Liver (tissue), 3 donors: ENCODE measurements at regions not wholly inside any gene's neighbourhood (a gene's known extent, or its start where the extent isn't known, plus 50 kb on each side); places are given as distances from the start of the nearest gene placed in this dataset.

Experiments used
- EGR1 ChIP-seq, 2 donors: IDR thresholded peaks; 2 replicates each; pipeline ENCODE4 v1.6.1; 2016 to 2018; ENCODE audit warnings: antibody characterized with exemption in 2 of 2, low read depth in 2 of 2
- GABPA ChIP-seq, 2 donors: IDR thresholded peaks in 1 of 2; conservative IDR thresholded peaks in 1 of 2; 2 replicates each; pipeline ENCODE4 v1.6.1; 2016; ENCODE audit warnings: antibody characterized with exemption in 2 of 2, mild to moderate bottlenecking in 1 of 2, moderate library complexity in 1 of 2
- HNF4A ChIP-seq, 2 donors: conservative IDR thresholded peaks; 2 replicates each; pipeline ENCODE4 v1.6.1; 2016; ENCODE audit warnings: antibody characterized with exemption in 2 of 2, mild to moderate bottlenecking in 2 of 2
- JUND ChIP-seq, 2 donors: IDR thresholded peaks; 2 replicates each; pipeline ENCODE4 v1.6.1; 2016; ENCODE audit warnings: antibody characterized with exemption in 2 of 2
- NR2F2 ChIP-seq: IDR thresholded peaks from 2 replicates; pipeline ENCODE4 v1.6.1; 2016; ENCODE audit warnings: antibody characterized with exemption
- RAD21 ChIP-seq, 2 donors: IDR thresholded peaks; 2 replicates each; pipeline ENCODE4 v1.6.1; 2016; ENCODE audit warnings: antibody characterized with exemption in 2 of 2, mild to moderate bottlenecking in 2 of 2
- SP1 ChIP-seq: IDR thresholded peaks from 2 replicates; pipeline ENCODE4 v1.6.1; 2018; ENCODE audit warnings: antibody characterized with exemption, mild to moderate bottlenecking
- TAF1 ChIP-seq: conservative IDR thresholded peaks from 2 replicates; pipeline ENCODE4 v1.6.1; 2016; ENCODE audit warnings: antibody characterized with exemption, mild to moderate bottlenecking
- YY1 ChIP-seq: IDR thresholded peaks from 2 replicates; pipeline ENCODE4 v1.6.1; 2016; ENCODE audit warnings: antibody characterized with exemption, mild to moderate bottlenecking
- ZBTB33 ChIP-seq: IDR thresholded peaks from 2 replicates; pipeline ENCODE4 v1.6.1; 2016; ENCODE audit warnings: antibody characterized with exemption
- TF ChIP-seq, protein P1 (sequence below): fragments of 150-350 bp; IDR thresholded peaks from 2 replicates; pipeline ENCODE4 v1.5.1; 2017; ENCODE audit warnings: improper control_type of control experiment, low read depth, low read length; ENCODE audit not compliant: missing input control
- TF ChIP-seq, protein P2 (sequence below): IDR thresholded peaks from 2 replicates; pipeline ENCODE4 v1.6.1; 2016; ENCODE audit warnings: antibody characterized with exemption
- TF ChIP-seq, protein P3 (sequence below): IDR thresholded peaks from 2 replicates; pipeline ENCODE4 v1.6.1; 2016; ENCODE audit warnings: antibody characterized with exemption
- TF ChIP-seq, protein P4 (sequence below): IDR thresholded peaks from 2 replicates; pipeline ENCODE4 v1.6.1; 2016; ENCODE audit warnings: antibody characterized with exemption, mild to moderate bottlenecking
- donor health status: healthy.
- donor health status: healthy.

- TF ChIP-seq, protein P1, sequence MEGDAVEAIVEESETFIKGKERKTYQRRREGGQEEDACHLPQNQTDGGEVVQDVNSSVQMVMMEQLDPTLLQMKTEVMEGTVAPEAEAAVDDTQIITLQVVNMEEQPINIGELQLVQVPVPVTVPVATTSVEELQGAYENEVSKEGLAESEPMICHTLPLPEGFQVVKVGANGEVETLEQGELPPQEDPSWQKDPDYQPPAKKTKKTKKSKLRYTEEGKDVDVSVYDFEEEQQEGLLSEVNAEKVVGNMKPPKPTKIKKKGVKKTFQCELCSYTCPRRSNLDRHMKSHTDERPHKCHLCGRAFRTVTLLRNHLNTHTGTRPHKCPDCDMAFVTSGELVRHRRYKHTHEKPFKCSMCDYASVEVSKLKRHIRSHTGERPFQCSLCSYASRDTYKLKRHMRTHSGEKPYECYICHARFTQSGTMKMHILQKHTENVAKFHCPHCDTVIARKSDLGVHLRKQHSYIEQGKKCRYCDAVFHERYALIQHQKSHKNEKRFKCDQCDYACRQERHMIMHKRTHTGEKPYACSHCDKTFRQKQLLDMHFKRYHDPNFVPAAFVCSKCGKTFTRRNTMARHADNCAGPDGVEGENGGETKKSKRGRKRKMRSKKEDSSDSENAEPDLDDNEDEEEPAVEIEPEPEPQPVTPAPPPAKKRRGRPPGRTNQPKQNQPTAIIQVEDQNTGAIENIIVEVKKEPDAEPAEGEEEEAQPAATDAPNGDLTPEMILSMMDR = no peak
- TF ChIP-seq, protein P2, sequence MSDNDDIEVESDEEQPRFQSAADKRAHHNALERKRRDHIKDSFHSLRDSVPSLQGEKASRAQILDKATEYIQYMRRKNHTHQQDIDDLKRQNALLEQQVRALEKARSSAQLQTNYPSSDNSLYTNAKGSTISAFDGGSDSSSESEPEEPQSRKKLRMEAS = no peak
- TF ChIP-seq TAF1 = no peak
- TF ChIP-seq SP1 = no peak
- TF ChIP-seq, protein P3, sequence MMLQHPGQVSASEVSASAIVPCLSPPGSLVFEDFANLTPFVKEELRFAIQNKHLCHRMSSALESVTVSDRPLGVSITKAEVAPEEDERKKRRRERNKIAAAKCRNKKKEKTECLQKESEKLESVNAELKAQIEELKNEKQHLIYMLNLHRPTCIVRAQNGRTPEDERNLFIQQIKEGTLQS = no peak
- no peak for TF ChIP-seq HNF4A (conservative IDR thresholded peaks at IDR 0.05)
- no peak for TF ChIP-seq JUND (IDR thresholded peaks at IDR 0.05)
- TF ChIP-seq YY1 = no peak
- TF ChIP-seq GABPA (IDR thresholded peaks at IDR 0.05 in 1 of 2, conservative IDR thresholded peaks at IDR 0.05 in 1 of 2) = no peak
- no peak for TF ChIP-seq EGR1 (IDR thresholded peaks at IDR 0.05; ENCODE audit: low read depth in 2 of 2)
- no peak for TF ChIP-seq RAD21 (IDR thresholded peaks at IDR 0.05)
- TF ChIP-seq, protein P4, sequence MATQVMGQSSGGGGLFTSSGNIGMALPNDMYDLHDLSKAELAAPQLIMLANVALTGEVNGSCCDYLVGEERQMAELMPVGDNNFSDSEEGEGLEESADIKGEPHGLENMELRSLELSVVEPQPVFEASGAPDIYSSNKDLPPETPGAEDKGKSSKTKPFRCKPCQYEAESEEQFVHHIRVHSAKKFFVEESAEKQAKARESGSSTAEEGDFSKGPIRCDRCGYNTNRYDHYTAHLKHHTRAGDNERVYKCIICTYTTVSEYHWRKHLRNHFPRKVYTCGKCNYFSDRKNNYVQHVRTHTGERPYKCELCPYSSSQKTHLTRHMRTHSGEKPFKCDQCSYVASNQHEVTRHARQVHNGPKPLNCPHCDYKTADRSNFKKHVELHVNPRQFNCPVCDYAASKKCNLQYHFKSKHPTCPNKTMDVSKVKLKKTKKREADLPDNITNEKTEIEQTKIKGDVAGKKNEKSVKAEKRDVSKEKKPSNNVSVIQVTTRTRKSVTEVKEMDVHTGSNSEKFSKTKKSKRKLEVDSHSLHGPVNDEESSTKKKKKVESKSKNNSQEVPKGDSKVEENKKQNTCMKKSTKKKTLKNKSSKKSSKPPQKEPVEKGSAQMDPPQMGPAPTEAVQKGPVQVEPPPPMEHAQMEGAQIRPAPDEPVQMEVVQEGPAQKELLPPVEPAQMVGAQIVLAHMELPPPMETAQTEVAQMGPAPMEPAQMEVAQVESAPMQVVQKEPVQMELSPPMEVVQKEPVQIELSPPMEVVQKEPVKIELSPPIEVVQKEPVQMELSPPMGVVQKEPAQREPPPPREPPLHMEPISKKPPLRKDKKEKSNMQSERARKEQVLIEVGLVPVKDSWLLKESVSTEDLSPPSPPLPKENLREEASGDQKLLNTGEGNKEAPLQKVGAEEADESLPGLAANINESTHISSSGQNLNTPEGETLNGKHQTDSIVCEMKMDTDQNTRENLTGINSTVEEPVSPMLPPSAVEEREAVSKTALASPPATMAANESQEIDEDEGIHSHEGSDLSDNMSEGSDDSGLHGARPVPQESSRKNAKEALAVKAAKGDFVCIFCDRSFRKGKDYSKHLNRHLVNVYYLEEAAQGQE = no peak
- TF ChIP-seq ZBTB33 = no peak
- TF ChIP-seq NR2F2 = no peak
Observed at GRCh38 chr11:71331631-71332030, 79.3 kb upstream of the SHANK2 start.
